ENCODE measurements at regions not wholly inside any gene's neighbourhood (a gene's known extent, or its start where the extent isn't known, plus 50 kb on each side); places are given as distances from the start of the nearest gene placed in this dataset.

GRCh38 chr1:218636548-218636947 is 291.4 kb downstream of the TGFB2 start:
- TF ChIP-seq POLR2A (IDR thresholded peaks at IDR 0.05): no peak
- TF ChIP-seq CTCF (IDR thresholded peaks at IDR 0.05): no peak

All from esophagus squamous epithelium (tissue), 4 donors.